DMS153 treated with DMSO at 0.1 percent for 48 hours (cell line): ENCODE measurements at regions not wholly inside any gene's neighbourhood (a gene's known extent, or its start where the extent isn't known, plus 50 kb on each side); places are given as distances from the start of the nearest gene placed in this dataset.

Experiments
- DNase-seq: peaks from one replicate; lab custom pipeline; 2025; ENCODE audit not compliant: unreplicated experiment; lab: John Stamatoyannopoulos, UW

DNA sequence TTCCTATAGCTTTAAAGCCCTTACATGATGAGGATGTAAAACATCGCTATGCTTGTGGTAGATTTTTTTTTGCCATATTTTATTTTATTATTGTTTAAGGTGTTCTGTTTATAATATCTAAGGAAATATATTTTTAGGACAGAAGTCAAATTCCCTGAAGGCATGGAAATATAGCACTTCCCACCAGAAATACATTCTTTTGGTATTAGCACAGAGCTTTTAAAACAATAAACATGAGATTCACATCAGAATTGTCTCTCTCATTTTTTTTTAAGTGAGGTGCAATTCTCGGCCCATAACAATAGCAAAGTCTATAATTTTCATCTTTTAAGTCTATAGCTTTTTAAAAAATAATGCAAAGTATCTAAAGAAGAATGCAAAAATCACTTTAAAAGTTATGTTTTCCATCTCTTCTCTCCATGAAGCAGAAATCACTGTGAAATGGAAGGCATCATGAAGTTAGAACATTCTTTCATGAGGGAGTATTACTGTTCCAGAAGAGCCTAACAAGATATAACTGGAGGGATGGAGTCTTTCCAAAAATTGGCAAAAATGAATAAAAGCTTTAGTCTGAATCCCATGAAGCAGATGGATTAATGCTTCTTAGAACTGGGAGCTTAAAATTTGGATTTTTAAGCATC lies 283.6 kb upstream of the TRIB2 start:
- no peak for DNase-seq

DNA sequence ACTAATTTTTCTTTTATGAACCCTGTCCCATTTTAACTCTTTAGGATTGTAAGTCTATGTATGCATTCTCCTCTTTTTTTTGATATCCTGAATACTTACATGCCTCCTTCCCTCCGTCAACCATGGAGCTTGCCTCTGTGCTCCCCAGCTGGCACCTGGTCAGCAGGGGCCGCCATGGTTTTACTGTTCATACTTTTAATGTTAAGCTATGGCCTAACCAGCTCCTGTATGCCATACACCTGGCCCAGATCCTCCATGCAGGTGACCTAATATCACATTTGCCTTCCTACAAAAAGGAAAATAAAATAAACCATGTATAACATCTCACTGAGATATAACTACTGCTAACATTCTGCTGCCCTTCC lies 283.1 kb upstream of the TRIB2 start:
- no peak for DNase-seq

DNA sequence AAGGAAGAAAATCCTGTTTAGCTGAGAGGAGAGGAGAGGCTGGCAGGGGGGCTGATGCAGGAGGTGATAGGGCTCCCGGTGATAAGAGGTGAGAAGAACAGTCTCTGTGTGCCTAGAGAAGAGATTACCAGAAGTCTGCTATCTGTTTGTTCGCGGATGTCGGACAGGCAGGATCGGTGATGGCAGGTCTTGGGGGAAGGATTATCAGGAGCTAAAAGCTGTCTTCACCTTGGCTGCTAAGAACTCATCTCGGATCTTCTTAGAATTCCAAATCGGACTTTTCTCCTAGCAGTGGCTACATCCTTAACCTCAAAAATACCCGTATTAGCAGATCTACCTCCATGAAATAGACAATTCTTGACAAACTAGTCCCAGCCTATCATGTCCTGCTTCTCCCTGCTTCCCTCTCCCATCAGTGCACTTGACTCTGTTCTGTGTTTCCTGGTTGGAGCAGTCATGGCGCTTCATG lies 282.1 kb upstream of the TRIB2 start:
- no peak for DNase-seq

DNA sequence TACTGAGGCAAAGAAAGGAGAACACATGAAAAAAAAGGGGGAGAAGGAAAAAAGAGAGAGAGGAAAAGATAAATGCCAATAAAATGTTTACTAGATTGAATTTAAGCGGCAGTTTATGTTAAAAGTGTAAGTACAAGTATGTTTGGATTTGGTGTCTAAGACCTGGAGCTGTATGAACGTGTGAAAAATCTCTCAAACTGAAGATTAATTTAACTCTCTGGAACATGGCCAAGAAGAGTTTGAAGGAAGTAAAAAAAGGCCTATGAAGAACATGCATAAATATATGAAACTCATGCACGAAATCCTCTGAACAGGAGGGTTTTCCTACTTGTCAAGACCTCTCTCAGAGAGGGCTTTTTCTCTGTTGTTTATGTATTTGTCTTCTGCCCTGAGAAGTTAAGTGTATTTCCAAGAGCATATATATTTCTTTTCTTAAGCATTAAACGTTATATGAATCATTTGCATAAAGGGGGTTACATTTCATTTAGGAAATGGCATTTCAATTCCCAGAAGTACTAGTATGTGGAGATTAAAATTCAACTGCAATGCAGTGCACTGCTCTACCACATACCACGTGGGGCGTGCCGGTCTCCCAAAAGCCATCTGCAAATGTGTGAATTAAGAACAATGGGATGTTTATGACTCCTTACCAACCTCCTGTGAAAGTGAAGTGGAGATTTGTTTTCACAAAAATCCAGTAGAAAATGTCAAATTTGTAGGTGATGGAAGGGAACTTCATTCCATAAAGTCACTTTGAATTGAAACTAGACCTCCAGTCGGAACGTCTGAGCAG lies 281.1 kb upstream of the TRIB2 start:
- no peak for DNase-seq

DNA sequence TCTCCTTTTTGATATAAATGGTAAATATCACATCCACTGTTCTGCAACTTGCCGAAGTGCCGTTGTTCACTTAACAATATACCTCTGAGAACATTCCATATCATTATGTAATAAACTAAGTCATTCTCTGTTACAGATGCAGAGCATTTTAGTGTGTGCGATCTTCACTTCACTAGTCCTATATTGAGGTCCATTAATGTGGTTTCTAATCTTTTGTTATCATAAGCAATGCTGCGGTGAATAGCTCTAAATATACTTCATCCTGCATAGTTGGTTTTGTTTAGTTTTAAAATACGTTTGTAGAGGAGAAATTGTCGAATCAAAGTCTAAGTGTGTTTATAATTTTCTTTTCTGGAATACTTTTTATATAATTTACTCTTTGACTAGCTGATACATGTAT lies 280.3 kb upstream of the TRIB2 start:
- DNase-seq = no peak

DNA sequence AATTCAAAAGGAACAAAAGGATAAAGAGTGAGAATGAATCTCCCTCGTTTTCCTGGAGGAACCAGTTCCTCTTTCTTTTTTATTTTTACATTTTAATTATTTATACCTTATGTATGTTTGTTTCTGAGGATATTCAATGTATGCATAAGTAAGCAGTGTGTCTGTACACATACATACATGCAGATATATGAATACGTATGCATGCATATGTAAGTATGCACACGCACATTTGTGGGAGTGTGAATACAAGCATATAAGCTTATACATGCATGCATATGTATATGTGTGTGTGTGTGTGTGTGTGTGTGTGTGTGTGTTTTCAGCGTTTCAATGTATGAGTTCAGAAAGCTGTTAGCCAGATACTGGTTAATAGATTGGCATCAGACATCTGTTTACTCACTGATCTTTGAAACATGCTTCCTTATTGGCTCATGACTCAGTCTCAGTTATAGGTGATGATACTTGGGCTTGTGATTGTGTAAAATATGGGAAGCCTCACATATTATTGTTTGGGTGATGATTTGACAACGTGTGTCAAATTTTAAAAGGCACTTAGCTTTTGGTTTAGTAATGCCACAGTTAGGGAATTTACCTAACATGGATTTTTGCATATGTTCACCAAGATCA lies 279.7 kb upstream of the TRIB2 start:
- no peak for DNase-seq

DNA sequence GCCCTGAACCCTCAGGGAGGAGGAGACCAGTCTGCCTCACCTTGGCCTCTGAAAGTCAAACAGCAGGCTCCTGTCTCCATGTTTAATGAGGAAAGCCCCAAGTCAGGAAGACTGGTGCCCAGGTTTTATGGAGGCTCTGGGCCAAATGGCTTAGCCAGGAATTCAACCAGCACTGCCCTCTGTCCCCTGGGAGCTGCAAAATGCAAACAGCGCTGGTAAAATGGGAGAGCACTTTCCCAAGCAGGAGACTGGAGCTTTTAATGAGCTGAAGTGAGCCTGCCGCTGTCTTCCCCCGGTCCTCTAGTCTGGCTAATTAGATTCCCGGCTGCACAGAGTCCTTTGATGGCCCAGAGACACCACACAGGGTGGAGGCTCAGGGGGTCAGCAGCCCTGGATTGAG lies 276.0 kb upstream of the TRIB2 start:
- DNase-seq = peak; percentile 25

DNA sequence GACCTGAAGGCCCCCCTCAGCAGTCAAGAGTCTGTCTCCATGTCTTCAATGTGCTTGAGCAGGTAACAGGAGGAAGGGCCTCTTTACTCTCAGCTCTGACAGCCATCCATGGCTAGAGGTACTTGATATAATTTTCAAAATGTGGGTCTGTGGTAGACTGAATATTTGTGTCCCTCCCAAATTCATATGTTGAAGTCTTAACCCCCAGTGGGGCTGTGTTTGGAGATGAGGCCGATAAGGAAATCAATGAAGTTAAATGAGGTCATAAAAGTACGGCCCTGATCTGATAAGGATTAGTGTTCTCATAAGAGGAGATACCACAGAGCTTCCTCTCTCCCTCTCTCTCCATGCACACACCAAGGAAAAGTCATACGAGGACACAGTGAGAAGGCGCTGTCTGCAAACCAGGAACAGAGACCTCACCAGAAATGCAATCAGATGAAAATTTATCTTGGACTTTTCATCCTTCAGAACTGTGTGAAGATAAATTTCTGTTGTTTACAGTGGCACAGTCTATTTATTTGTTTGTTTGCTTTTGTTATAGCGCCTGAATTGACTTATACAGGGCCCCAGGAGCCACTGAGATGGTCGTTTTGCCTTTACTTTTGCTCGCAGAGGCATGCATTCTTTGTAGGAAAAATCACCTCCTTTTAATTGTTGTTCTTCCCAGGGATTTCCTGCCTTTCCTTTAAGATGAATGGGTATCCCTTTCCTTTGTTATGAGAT lies 274.8 kb upstream of the TRIB2 start:
- DNase-seq = no peak

DNA sequence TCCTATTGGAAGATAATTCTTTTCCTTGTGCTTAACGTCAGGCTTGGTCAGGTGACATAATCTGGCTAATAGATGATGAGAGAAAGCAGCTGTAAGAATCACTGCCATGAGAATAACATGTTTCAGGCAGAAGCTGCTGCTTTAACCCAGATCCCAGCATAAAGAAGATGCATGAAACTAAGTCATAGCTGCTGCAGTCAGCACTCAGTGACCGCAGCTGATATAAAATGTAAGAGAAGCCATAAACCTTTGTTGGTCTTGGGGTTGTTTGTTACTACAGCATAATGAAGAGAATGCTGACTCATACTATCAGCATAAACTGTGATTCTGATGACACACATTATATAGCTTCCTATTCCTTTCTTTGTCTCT lies 274.3 kb upstream of the TRIB2 start:
- no peak for DNase-seq

DNA sequence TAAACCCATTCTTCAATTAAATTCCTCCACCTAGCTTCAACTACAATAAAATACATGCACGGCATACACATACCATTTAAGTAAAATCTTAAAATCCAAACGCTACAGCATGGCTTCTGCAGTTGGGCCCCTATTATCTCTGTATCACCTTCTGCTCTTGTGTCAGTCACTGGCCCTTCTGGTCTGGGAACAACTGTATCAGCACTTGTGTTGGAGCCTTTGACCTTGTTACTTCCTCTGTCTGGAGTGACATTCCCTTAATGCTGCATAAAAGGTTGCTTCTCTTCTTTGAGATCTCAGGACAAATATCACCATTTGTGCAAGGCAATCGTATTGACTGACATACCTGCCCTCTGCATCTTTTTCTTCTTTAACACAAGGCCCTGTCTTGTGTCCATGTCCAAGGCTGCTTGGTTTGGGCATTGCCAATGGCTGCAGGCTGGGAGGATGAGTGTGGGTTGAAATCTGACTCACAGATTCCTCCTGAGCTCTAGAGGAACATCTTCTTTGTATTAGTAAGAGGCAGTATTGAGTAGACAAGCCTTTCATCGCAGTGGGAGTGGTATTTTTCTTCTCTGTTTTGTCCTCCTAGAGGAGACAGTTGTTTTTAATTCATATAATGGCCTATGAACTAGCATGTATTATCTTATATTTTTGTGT lies 267.8 kb upstream of the TRIB2 start:
- no peak for DNase-seq

DNA sequence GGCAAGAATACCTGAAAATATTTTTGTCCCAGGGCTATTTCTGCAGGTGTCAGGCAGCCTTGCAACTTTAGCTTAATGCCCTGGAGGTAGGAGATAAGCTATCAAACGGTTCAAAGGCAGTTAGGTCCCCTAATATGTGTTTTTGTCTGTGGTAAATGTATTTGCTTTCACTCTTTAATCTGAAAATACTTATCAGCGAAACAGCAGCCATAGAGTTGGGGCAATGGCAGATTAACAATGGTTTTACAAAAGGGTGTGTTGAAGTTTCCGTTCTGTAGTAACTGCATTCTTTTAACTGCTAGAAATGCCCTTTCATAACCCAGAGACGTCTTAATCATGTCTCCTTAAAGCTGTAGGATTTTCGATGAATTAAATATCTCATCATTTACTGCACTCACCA lies 265.0 kb upstream of the TRIB2 start:
- DNase-seq = no peak

DNA sequence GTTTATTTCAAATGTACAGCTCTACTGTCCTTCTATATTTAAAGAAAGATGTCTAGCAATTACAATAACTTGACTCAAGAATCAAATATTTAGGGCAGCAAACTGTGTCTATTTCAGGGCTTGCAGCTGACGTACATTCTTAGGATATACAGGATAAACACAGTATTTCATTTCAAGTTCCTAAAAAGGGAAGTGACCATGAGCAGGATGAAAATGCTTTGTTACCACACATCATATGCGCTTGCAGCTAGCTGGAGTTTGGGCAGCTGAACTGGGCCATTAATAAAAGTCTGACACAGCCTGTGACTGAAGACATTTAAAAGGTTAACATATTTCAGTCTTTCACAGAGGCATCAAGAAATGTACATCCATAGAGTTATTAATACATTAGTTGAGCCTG lies 264.6 kb upstream of the TRIB2 start:
- DNase-seq = no peak

DNA sequence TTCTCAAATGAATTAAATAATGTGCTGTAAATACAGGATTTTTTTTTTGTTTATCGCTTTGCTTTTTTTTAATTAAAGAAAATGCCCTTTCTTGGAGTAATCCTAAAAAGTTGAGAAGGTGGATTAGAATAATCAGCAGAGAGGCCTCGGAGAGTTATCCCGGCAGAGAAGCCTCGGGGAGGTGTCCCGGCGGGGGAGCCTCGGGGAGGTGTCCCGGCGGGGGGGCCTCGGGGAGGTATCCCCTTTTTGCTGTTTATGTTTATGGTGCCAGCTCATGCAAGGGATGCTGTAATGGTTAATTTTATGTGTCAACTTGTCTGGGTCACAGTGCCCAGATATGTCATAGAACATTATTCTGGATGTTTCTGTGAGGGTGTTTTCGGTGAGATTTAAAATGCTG lies 263.0 kb upstream of the TRIB2 start:
- no peak for DNase-seq

DNA sequence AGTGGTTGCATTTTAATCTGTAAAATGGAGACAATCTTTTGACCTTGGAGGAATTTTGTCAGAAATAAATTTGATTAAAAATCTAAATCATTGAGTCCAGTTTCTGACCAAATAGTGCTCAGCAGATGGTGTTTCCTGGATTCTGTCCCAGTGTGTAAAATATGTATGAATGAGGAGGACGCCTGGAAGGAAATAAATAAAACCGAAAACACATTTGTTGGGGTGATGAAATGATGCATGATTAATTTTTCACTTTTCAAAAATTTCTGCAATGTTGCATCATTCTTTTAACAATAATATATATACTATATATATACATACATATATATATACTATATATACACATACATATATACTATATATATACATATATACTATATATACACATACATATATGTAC lies 261.1 kb upstream of the TRIB2 start:
- DNase-seq = no peak

DNA sequence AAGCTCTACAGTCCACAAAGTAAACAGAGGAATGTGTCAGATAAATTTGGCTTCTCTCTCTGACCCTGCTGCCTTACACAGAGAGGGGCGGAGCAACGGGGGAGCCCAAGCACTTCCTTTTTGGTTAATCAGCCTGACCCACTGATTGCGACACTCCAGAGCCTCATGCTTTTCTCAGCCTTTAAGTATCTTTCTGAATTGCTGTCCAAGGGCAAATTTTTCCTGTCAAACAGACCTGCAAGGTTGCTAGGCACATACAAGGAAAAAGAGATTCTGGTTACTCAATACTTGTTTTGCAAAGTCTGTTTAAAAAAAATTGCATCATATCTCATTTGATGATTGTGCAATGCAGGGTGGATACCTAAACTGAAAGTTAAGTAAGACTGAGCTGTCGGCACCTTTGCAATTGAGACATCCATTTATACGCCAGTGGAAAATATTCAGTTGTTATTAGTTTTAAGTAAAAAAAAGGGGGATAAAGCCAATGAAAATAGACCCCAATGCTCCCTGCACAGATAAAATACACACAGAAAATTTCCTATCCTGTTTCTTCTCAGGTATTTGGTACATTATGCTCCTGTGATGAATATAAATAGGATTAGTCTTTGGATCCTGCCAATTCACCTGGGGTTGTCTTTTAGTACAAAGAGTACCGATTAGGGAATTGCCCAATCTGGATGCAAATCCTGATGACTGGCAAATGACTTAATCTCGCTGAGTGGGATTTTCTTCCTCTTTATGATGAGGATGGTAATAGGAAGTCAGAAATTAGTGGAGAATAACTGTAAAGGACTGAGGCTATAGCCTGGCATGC lies 260.2 kb upstream of the TRIB2 start:
- DNase-seq = peak; percentile 38

DNA sequence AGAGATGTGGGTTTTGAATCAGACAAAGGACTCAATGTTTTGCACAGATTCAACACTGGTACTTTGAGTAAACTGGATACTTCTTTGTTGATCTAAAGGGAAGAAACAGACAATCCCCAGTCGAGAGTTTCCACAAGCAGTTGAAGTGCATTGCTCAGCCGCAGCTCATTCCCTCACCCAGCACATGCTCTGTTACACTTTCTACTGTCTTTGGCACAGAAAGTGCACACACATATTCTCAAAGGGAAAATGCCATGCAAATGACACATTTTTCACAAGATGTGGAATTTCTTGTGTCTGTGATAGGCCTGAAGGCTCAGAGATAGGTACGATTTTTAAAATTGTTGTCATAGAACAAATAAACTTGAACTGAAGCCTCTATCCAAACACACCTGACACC lies 258.9 kb upstream of the TRIB2 start:
- no peak for DNase-seq

DNA sequence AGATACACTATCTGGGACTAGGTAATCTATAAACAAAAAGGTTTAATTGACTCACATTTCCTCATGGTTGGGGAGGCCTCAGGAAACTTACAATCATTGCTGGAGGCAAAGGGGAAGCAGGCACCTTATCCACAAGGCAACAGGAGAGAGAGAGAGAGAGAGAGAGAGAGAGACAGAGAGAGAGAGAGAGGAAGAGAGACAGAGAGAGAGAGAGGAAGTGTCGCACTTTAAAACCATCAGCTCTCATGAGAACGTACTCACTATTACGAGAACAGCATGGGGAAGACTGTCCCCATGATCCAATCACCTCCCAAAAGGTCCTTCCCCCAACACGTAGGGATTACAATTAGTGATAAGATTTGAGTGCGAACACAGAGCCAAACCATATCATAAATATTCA lies 253.5 kb upstream of the TRIB2 start:
- DNase-seq = no peak

DNA sequence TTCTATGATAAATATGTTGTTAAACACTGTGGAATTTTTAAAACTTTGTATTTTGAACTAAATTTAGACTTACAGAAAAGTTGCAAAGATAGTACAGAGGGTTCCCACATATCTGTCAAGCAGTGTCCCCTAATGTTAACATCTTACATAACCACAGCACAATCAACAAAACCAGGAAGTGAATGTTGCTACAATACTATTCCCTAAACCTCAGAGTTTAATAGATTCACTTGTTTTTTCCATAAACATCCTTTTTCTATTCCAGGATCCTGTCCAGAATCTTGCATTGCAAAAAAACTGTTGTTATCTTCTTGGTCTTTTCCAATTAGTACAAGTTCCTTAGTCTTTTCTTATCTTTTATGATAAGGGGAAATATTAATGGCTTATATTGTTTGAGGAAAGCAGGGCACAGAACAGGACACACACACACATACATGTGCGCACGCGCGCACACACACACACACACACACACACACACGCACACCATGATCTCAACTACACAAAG lies 251.1 kb upstream of the TRIB2 start:
- DNase-seq = no peak

DNA sequence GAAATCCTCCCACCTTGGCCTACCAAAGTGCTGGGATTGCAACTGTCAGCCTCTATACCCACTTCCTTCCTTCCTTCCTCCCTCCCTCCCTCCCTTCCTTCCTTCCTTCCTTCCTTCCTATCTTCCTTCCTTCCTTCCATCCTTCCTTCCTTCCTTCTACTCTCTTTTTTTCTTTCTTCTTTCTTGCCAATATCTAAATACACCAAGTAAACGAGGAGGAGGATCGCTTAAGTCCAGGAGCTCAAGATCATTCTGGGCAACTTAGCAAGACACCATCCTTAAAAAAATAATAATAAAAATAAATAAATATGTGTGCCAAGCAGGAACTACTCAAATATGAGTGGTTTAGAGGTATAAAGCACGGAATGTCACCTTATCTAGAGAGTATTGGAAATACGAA lies 249.4 kb upstream of the TRIB2 start:
- DNase-seq = no peak

DNA sequence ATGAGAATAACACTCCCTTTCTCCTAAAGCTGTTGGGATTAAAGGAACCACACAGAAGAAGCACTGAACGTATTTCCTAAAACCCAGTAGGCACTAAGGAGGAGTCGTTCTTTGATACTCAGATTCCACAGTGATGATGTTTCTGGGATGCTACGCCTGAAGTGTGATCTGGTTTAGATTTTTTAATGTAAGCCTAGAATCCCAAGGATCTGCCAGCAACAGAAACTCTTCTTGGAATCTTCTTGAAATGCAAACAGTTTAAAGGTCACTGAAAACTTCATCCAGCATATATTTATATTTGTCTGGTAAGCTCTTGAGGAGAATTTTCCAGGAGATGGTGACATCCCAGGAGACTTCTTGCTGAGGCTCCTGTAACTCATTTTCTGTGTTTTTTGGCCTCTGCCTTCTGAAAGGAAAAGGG lies 247.6 kb upstream of the TRIB2 start:
- DNase-seq = no peak
